Activated CD4-positive, alpha-beta T cell treated with anti-CD3 and anti-CD28 coated beads for 1 hour (primary cell): ENCODE measurements at regions not wholly inside any gene's neighbourhood (a gene's known extent, or its start where the extent isn't known, plus 50 kb on each side); places are given as distances from the start of the nearest gene placed in this dataset.
"Not testable (repeated sequence)": the region's sequence is repeated elsewhere in the genome, so short reads cannot be mapped to it uniquely, and the experiment has no call there.

ENCODE experiments used
- DNase-seq: peaks from one replicate; pipeline ENCODE4 v3.0.0-alpha.2; 2020

- DNase-seq = no peak
Measured at GRCh38 chr6:160804639-160805038, 102.6 kb downstream of the PLG start.

GRCh38 chr6:160808263-160808662, 106.2 kb downstream of the PLG start:
- no peak for DNase-seq

GRCh38 chr6:160810238-160810637, 108.2 kb downstream of the PLG start:
- no peak for DNase-seq

GRCh38 chr6:160812097-160812496, 110.1 kb downstream of the PLG start:
- DNase-seq = no peak

- DNase-seq = no peak
Measured at GRCh38 chr6:160818934-160819333, 116.9 kb downstream of the PLG start.

GRCh38 chr6:160820661-160821060, 118.6 kb downstream of the PLG start:
- DNase-seq = not testable (repeated sequence)

GRCh38 chr6:160831739-160832138, 129.7 kb downstream of the PLG start:
- DNase-seq = no peak

GRCh38 chr6:160832422-160832821, 130.4 kb downstream of the PLG start:
- DNase-seq = no peak

GRCh38 chr6:160837146-160837545, 135.1 kb downstream of the PLG start:
- no peak for DNase-seq

- no peak for DNase-seq
Measured at GRCh38 chr6:160851031-160851430, 140.5 kb upstream of the MAP3K4 start.

- DNase-seq = no peak
Measured at GRCh38 chr6:160853946-160854345, 137.6 kb upstream of the MAP3K4 start.

GRCh38 chr6:160858886-160859285, 132.7 kb upstream of the MAP3K4 start:
- no peak for DNase-seq

- no peak for DNase-seq
Measured at GRCh38 chr6:160859822-160860221, 131.7 kb upstream of the MAP3K4 start.

- no peak for DNase-seq
Measured at GRCh38 chr6:160861824-160862223, 129.7 kb upstream of the MAP3K4 start.

- no peak for DNase-seq
Measured at GRCh38 chr6:160863782-160864181, 127.8 kb upstream of the MAP3K4 start.

GRCh38 chr6:160871320-160871719, 120.2 kb upstream of the MAP3K4 start:
- no peak for DNase-seq

- no peak for DNase-seq
Measured at GRCh38 chr6:160881148-160881808, 110.3 kb upstream of the MAP3K4 start.

- no peak for DNase-seq
Measured at GRCh38 chr6:160882006-160882405, 109.6 kb upstream of the MAP3K4 start.

GRCh38 chr6:160882791-160883279, 108.7 kb upstream of the MAP3K4 start:
- DNase-seq = no peak

GRCh38 chr6:160883560-160883959, 108.0 kb upstream of the MAP3K4 start:
- DNase-seq = no peak

GRCh38 chr6:160883999-160884398, 107.6 kb upstream of the MAP3K4 start:
- DNase-seq = no peak

GRCh38 chr6:160889148-160889547, 102.4 kb upstream of the MAP3K4 start:
- DNase-seq = not testable (repeated sequence)

GRCh38 chr6:160891690-160892089, 99.9 kb upstream of the MAP3K4 start:
- DNase-seq = no peak

GRCh38 chr6:160895562-160895961, 96.0 kb upstream of the MAP3K4 start:
- DNase-seq = no peak
